ENCODE measurements at regions not wholly inside any gene's neighbourhood (a gene's known extent, or its start where the extent isn't known, plus 50 kb on each side); places are given as distances from the start of the nearest gene placed in this dataset.

DNA sequence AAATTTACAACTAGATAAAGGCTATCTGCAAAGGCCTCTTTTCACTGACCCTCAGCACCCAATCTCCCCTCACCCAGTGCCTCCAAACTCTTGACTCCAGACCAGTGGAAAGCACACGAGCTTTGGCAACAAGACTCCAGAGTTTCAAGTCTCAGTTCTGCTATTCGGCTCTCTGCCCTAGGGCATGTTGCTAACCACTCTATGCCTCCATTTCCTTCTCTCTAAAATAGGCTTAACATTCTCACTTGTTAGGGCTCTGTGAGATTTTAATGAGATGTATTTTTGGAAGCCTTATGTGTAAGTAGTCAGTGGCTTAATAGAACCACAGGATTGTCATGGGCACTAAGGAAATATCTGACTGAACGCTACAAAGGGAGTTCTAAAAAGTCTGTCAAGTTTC lies 116.5 kb upstream of the IQCM start:
- Histone ChIP-seq H3K9me2 (ENCODE audit: insufficient read depth) (no peaks in the 10 kb centered on the region), H3K27ac (no peak overlapping the region), H3K4me2 (no peak overlapping the region), H4K20me1 (ENCODE audit: insufficient read depth) (no peaks in the 10 kb centered on the region), H3K4me3 (no peak overlapping the region), H3K36me3 (ENCODE audit: low read depth) (no peaks in the 10 kb centered on the region), H2AFZ (no peak overlapping the region), H3K79me2 (ENCODE audit: low read depth) (no peaks in the 10 kb centered on the region), H3K27me3 (ENCODE audit: insufficient read depth, low read depth) (no peaks in the 10 kb centered on the region), H3K4me1 (replicated peaks; ENCODE audit: insufficient read depth) (no peaks in the 10 kb centered on the region), H3F3A (ENCODE audit: insufficient read depth, low read depth) (no peaks in the 10 kb centered on the region), H3K9me3 (ENCODE audit: insufficient read depth, low read depth) (no peaks in the 10 kb centered on the region)
- no peak for DNase-seq
- intact Hi-C loops (cut with micrococcal nuclease; ENCODE audit: unreplicated experiment), result no loop called here
- CTCF ChIA-PET, result no interaction called here
- POLR2A ChIA-PET (ENCODE audit: unreplicated experiment), result no interaction called here
- no peak for TF ChIP-seq EZH2 (IDR thresholded peaks at IDR 0.05; ENCODE audit: low read depth)
- TF ChIP-seq, protein P1, sequence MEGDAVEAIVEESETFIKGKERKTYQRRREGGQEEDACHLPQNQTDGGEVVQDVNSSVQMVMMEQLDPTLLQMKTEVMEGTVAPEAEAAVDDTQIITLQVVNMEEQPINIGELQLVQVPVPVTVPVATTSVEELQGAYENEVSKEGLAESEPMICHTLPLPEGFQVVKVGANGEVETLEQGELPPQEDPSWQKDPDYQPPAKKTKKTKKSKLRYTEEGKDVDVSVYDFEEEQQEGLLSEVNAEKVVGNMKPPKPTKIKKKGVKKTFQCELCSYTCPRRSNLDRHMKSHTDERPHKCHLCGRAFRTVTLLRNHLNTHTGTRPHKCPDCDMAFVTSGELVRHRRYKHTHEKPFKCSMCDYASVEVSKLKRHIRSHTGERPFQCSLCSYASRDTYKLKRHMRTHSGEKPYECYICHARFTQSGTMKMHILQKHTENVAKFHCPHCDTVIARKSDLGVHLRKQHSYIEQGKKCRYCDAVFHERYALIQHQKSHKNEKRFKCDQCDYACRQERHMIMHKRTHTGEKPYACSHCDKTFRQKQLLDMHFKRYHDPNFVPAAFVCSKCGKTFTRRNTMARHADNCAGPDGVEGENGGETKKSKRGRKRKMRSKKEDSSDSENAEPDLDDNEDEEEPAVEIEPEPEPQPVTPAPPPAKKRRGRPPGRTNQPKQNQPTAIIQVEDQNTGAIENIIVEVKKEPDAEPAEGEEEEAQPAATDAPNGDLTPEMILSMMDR (conservative IDR thresholded peaks at IDR 0.05), result no peak
- no TSS peak for BruUV-seq (replicated peaks)

DNA sequence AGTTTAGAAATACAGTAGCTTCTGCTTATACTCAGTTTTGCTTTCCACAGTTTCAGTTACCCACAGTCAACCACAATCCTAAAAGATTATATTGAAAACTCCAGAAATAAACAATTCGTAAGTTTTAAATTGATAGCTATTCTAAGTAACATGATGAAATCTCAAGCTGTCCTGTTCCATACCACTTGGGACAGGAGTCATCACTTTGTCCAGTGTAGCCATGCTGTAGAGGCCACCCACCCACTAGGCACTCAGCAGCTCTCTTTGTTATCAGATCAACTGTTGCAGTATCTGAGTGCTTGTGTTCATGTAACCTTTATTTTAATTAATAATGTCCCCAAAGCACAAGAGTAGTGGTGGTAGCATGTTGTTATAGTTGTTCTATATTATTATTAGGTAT lies 117.5 kb upstream of the IQCM start:
- CTCF ChIA-PET, result no interaction called here
- Histone ChIP-seq H3K36me3 (ENCODE audit: low read depth) (no peaks in the 10 kb centered on the region), H4K20me1 (ENCODE audit: insufficient read depth) (no peaks in the 10 kb centered on the region), H3K27ac (no peak overlapping the region), H3K4me1 (replicated peaks; ENCODE audit: insufficient read depth) (no peaks in the 10 kb centered on the region), H3K4me3 (no peak overlapping the region), H3K4me2 (no peak overlapping the region), H3F3A (ENCODE audit: insufficient read depth, low read depth) (no peaks in the 10 kb centered on the region), H3K9me3 (ENCODE audit: insufficient read depth, low read depth) (no peaks in the 10 kb centered on the region), H3K27me3 (ENCODE audit: insufficient read depth, low read depth) (no peaks in the 10 kb centered on the region), H3K79me2 (ENCODE audit: low read depth) (no peaks in the 10 kb centered on the region), H3K9me2 (ENCODE audit: insufficient read depth) (no peaks in the 10 kb centered on the region), H2AFZ (no peak overlapping the region)
- POLR2A ChIA-PET (ENCODE audit: unreplicated experiment), result no interaction called here
- TF ChIP-seq EZH2 (IDR thresholded peaks at IDR 0.05; ENCODE audit: low read depth), result no peak
- TF ChIP-seq, protein P1 (conservative IDR thresholded peaks at IDR 0.05), result no peak
- DNase-seq, result no peak
- no TSS peak for BruUV-seq (replicated peaks)
- intact Hi-C loops (cut with micrococcal nuclease; ENCODE audit: unreplicated experiment), result no loop called here

DNA sequence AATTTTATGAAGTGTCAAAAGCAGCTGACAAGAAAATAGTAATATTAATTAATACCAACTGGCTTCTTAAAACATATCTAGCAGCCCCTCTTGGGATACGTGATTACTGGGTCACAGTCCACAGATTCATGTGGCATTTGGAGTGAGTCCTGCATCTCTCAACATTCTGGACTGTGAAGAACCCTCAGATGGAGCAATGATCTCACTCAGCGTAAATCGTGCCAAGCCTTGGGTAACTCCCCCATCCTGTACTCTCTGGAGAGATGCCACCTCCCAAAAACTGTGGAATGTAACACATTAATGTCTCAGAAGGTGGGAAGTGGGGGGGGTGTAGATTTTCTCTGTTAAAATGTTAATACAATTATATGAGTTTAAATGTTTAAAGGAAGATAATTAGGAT lies 118.2 kb upstream of the IQCM start:
- POLR2A ChIA-PET (ENCODE audit: unreplicated experiment), result no interaction called here
- BruUV-seq (replicated peaks), result no TSS peak
- H3K9me3 ChIP-seq (ENCODE audit: insufficient read depth, low read depth), result no peaks in the 10 kb centered on the region

More for the DNA sequence above, 118.2 kb upstream of the IQCM start:
- no peaks in the 10 kb centered on the region for H3K79me2 ChIP-seq (ENCODE audit: low read depth)
- H3K4me1 ChIP-seq (replicated peaks; ENCODE audit: insufficient read depth), result no peaks in the 10 kb centered on the region
- H3K27ac ChIP-seq, result no peak overlapping the region
- DNase-seq, result no peak
- no peak for TF ChIP-seq EZH2 (IDR thresholded peaks at IDR 0.05; ENCODE audit: low read depth)
- TF ChIP-seq, protein P1 (conservative IDR thresholded peaks at IDR 0.05), result no peak
- H3K4me3 ChIP-seq, result no peak overlapping the region
- CTCF ChIA-PET, result no interaction called here
- H3F3A ChIP-seq (ENCODE audit: insufficient read depth, low read depth), result no peaks in the 10 kb centered on the region
- no peak overlapping the region for H2AFZ ChIP-seq
- no peaks in the 10 kb centered on the region for H3K9me2 ChIP-seq (ENCODE audit: insufficient read depth)
- H3K36me3 ChIP-seq (ENCODE audit: low read depth), result no peaks in the 10 kb centered on the region
- intact Hi-C loops (cut with micrococcal nuclease; ENCODE audit: unreplicated experiment), result no loop called here
- H3K4me2 ChIP-seq, result no peak overlapping the region
- H3K27me3 ChIP-seq (ENCODE audit: insufficient read depth, low read depth), result no peaks in the 10 kb centered on the region
- H4K20me1 ChIP-seq (ENCODE audit: insufficient read depth), result no peaks in the 10 kb centered on the region
